ENCODE measurements at regions not wholly inside any gene's neighbourhood (a gene's known extent, or its start where the extent isn't known, plus 50 kb on each side); places are given as distances from the start of the nearest gene placed in this dataset.

DNA sequence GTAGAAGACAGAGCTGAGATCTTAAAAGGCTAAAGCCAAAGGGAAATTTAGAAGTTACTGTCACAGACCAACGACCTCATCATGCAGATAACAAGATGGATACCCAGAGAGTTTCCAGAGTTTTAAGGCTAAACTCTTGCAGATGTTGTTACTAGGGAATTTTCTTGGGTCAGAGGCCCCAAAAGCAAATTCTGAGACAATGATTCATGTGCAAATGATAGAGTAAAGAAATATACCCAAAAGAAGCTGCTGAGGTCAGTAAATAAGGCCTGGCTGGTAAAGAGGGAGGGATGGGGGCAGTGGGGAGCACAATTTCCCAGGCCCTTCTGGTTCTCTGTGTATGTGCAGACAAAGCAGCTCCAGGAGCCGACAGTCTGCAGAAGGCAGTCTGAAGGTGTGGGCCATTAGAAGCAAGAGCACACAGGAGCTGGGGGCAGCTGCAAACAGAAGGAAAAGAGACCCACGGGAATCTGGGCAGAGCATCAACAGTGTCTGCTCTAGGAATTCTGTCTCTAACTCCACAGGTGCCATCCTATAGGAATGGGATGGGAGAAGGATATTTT, 330.8 kb downstream of the TBC1D4 start:
- Histone ChIP-seq H3K27me3 (ENCODE audit: low read length) (no peaks in the 10 kb centered on the region), H3K9me3 (ENCODE audit: insufficient read depth, low read length) (peaks cover 5% of the 10 kb centered on the region), H3K4me3 (ENCODE audit: insufficient read depth, low read length, poor library complexity, severe bottlenecking) (no peak overlapping the region), H3K79me2 (ENCODE audit: insufficient read depth, low read length) (no peaks in the 10 kb centered on the region), H3K4me2 (ENCODE audit: low read depth, low read length, poor library complexity, severe bottlenecking) (no peak overlapping the region), H3K36me3 (ENCODE audit: low read length) (no peaks in the 10 kb centered on the region), H3K27ac (ENCODE audit: low read depth, low read length) (no peak overlapping the region), H4K20me1 (ENCODE audit: low read depth, low read length) (no peaks in the 10 kb centered on the region), H3F3A (ENCODE audit: insufficient read depth) (no peaks in the 10 kb centered on the region), H2AFZ (ENCODE audit: low read depth, low read length, severe bottlenecking) (no peak overlapping the region), H3K9ac (ENCODE audit: low read length) (no peak overlapping the region), H3K9me2 (replicated peaks; ENCODE audit: insufficient read depth, low read length) (no peaks in the 10 kb centered on the region)
- TF ChIP-seq, protein P1, sequence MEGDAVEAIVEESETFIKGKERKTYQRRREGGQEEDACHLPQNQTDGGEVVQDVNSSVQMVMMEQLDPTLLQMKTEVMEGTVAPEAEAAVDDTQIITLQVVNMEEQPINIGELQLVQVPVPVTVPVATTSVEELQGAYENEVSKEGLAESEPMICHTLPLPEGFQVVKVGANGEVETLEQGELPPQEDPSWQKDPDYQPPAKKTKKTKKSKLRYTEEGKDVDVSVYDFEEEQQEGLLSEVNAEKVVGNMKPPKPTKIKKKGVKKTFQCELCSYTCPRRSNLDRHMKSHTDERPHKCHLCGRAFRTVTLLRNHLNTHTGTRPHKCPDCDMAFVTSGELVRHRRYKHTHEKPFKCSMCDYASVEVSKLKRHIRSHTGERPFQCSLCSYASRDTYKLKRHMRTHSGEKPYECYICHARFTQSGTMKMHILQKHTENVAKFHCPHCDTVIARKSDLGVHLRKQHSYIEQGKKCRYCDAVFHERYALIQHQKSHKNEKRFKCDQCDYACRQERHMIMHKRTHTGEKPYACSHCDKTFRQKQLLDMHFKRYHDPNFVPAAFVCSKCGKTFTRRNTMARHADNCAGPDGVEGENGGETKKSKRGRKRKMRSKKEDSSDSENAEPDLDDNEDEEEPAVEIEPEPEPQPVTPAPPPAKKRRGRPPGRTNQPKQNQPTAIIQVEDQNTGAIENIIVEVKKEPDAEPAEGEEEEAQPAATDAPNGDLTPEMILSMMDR (IDR thresholded peaks at IDR 0.05; ENCODE audit: insufficient read depth, low read length, poor library complexity, severe bottlenecking), result no peak
- TF ChIP-seq EZH2phosphoT487 (conservative IDR thresholded peaks at IDR 0.05; ENCODE audit: low read length), result no peak

DNA sequence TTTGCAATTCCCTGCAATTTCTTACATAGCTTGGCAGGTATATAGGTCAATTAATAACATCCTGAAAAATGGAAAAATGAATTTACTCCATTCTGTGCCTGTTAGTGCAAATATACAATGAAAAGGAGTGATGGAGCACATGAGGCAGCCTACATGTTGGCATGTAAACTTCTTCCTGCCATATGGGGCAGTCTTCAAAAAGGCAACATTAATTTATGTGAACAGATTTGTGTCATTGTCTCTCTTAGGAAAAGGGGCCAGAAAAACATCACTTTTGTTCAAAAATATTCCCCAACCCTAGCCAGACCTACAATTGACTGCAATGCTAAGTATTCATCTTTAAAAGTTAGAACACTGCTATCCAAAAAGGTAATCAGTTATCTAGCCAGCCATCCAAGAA, 332.2 kb downstream of the TBC1D4 start:
- H3K9me2 ChIP-seq (replicated peaks; ENCODE audit: insufficient read depth, low read length), result no peaks in the 10 kb centered on the region
- H4K20me1 ChIP-seq (ENCODE audit: low read depth, low read length), result no peaks in the 10 kb centered on the region
- no peak overlapping the region for H3K27ac ChIP-seq (ENCODE audit: low read depth, low read length)
- H3K4me2 ChIP-seq (ENCODE audit: low read depth, low read length, poor library complexity, severe bottlenecking), result no peak overlapping the region
- TF ChIP-seq, protein P1 (IDR thresholded peaks at IDR 0.05; ENCODE audit: insufficient read depth, low read length, poor library complexity, severe bottlenecking), result no peak
- no peak for TF ChIP-seq EZH2phosphoT487 (conservative IDR thresholded peaks at IDR 0.05; ENCODE audit: low read length)
- H3K27me3 ChIP-seq (ENCODE audit: low read length), result no peaks in the 10 kb centered on the region
- peaks cover 5% of the 10 kb centered on the region for H3K9me3 ChIP-seq (ENCODE audit: insufficient read depth, low read length)
- no peak overlapping the region for H3K4me3 ChIP-seq (ENCODE audit: insufficient read depth, low read length, poor library complexity, severe bottlenecking)
- H3K36me3 ChIP-seq (ENCODE audit: low read length), result no peaks in the 10 kb centered on the region
- H2AFZ ChIP-seq (ENCODE audit: low read depth, low read length, severe bottlenecking), result no peak overlapping the region
- H3K79me2 ChIP-seq (ENCODE audit: insufficient read depth, low read length), result no peaks in the 10 kb centered on the region
- no peaks in the 10 kb centered on the region for H3F3A ChIP-seq (ENCODE audit: insufficient read depth)
- no peak overlapping the region for H3K9ac ChIP-seq (ENCODE audit: low read length)

DNA sequence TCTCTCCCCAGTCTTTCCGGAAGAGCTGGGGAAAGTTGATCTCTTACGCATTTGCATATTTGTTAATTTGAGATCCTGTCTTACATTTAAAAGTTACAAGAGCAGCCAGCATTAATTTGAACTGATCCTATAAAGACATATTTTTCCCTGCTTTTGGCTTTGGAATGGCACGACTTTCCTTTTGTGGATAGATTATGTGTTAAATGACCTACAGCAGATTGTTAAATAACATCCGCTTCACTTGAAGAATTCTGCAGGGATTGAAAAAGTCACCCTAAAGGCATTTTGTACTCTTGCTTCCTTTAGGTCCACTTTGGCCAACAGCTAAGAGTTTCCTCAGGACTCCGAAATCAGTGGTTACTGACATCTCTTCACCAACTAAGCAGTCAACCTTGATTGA, 334.0 kb downstream of the TBC1D4 start:
- no peaks in the 10 kb centered on the region for H3K27me3 ChIP-seq (ENCODE audit: low read length)
- no peaks in the 10 kb centered on the region for H4K20me1 ChIP-seq (ENCODE audit: low read depth, low read length)
- H3K79me2 ChIP-seq (ENCODE audit: insufficient read depth, low read length), result no peaks in the 10 kb centered on the region
- no peak overlapping the region for H3K4me3 ChIP-seq (ENCODE audit: insufficient read depth, low read length, poor library complexity, severe bottlenecking)
- H3F3A ChIP-seq (ENCODE audit: insufficient read depth), result no peaks in the 10 kb centered on the region
- H3K9ac ChIP-seq (ENCODE audit: low read length), result no peak overlapping the region
- peaks cover 5% of the 10 kb centered on the region for H3K9me3 ChIP-seq (ENCODE audit: insufficient read depth, low read length)
- H3K36me3 ChIP-seq (ENCODE audit: low read length), result no peaks in the 10 kb centered on the region
- H3K4me2 ChIP-seq (ENCODE audit: low read depth, low read length, poor library complexity, severe bottlenecking), result no peak overlapping the region
- H3K27ac ChIP-seq (ENCODE audit: low read depth, low read length), result no peak overlapping the region
- no peaks in the 10 kb centered on the region for H3K9me2 ChIP-seq (replicated peaks; ENCODE audit: insufficient read depth, low read length)
- no peak overlapping the region for H2AFZ ChIP-seq (ENCODE audit: low read depth, low read length, severe bottlenecking)
- TF ChIP-seq, protein P1 (IDR thresholded peaks at IDR 0.05; ENCODE audit: insufficient read depth, low read length, poor library complexity, severe bottlenecking), result no peak
- TF ChIP-seq EZH2phosphoT487 (conservative IDR thresholded peaks at IDR 0.05; ENCODE audit: low read length), result no peak

All from SU-DHL-6 (cell line).